ENCODE measurements at regions not wholly inside any gene's neighbourhood (a gene's known extent, or its start where the extent isn't known, plus 50 kb on each side); places are given as distances from the start of the nearest gene placed in this dataset.
A peak's percentile ranks its signal among the peaks of the same experiment; 100 is the strongest.

DNA sequence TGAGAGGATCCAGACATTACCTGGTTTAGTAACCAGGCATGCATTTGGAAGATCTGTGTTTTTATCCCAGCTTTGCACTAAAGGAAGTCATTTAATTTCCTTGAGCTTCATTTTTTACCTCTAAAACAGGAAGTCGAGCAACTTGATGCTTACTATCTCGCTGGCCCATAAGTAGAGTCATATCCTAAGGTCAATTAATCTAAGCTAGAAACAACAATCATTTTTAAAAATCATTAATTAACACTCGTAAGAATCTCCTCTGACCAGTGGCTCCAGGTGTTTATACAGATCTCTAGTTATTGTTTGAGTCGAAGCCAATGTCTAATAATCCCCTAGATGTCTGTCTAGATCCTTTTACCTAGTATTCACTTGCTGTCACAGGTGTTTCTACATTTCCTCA, 355.8 kb upstream of the DCN start:
- no peak for DNase-seq
- BruUV-seq (replicated peaks): no TSS peak
- H3K36me3 ChIP-seq (ENCODE audit: low read depth, low read length): no peaks in the 10 kb centered on the region
- no peaks in the 10 kb centered on the region for H3K79me2 ChIP-seq (ENCODE audit: low read length)
- H3K4me1 ChIP-seq (ENCODE audit: insufficient read depth, low read length): no peaks in the 10 kb centered on the region
- intact Hi-C loops (cut with micrococcal nuclease): no loop called here
- no peaks in the 10 kb centered on the region for H3F3A ChIP-seq (ENCODE audit: low read length, unreplicated experiment)
- TF ChIP-seq, protein P1, sequence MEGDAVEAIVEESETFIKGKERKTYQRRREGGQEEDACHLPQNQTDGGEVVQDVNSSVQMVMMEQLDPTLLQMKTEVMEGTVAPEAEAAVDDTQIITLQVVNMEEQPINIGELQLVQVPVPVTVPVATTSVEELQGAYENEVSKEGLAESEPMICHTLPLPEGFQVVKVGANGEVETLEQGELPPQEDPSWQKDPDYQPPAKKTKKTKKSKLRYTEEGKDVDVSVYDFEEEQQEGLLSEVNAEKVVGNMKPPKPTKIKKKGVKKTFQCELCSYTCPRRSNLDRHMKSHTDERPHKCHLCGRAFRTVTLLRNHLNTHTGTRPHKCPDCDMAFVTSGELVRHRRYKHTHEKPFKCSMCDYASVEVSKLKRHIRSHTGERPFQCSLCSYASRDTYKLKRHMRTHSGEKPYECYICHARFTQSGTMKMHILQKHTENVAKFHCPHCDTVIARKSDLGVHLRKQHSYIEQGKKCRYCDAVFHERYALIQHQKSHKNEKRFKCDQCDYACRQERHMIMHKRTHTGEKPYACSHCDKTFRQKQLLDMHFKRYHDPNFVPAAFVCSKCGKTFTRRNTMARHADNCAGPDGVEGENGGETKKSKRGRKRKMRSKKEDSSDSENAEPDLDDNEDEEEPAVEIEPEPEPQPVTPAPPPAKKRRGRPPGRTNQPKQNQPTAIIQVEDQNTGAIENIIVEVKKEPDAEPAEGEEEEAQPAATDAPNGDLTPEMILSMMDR (conservative IDR thresholded peaks at IDR 0.05; ENCODE audit: low read depth, low read length): no peak
- TF ChIP-seq EZH2 (IDR thresholded peaks at IDR 0.05; ENCODE audit: low read length, unreplicated experiment) (no peak), EZH2phosphoT487 (IDR thresholded peaks at IDR 0.05; ENCODE audit: borderline replicate concordance, low read length) (no peak)
- no peak overlapping the region for H3K9ac ChIP-seq (ENCODE audit: low read length)
- H3K27me3 ChIP-seq (ENCODE audit: low read length): no peaks in the 10 kb centered on the region
- no peak overlapping the region for H3K4me2 ChIP-seq (ENCODE audit: low read length)
- no peak overlapping the region for H3K4me3 ChIP-seq (ENCODE audit: low read length)
- H3K27ac ChIP-seq (ENCODE audit: low read length): no peak overlapping the region
- POLR2A ChIA-PET (ENCODE audit: unreplicated experiment): no interaction called here
- no peak for ATAC-seq
- no peaks in the 10 kb centered on the region for H4K20me1 ChIP-seq (ENCODE audit: low read length)
- CTCF ChIA-PET: no interaction called here
- no peak overlapping the region for H2AFZ ChIP-seq (ENCODE audit: low read length)
- H3K9me2 ChIP-seq (replicated peaks; ENCODE audit: low read length): no peaks in the 10 kb centered on the region
- H3K9me3 ChIP-seq (ENCODE audit: low read length): no peaks in the 10 kb centered on the region

DNA sequence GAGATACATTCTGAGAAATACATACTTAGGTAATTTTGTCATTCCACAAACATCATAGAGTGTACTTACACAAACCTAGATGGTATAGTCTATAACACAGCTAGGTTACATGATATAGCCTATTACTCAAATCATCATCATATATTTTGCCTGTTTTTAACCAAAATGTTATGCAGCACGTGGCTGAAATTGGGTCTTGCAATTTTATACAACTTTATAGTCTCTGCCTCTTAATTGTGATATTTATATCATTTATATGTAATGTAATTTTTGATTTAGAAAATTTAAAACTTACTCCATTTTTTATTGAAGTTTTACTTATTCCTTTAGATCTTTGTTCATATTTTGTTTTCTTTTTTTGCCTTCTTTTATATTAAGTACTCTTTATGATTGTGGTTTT, 350.7 kb upstream of the DCN start:
- ChIA-PET POLR2A (ENCODE audit: unreplicated experiment) (no interaction called here), CTCF (no interaction called here)
- TF ChIP-seq, protein P1 (conservative IDR thresholded peaks at IDR 0.05; ENCODE audit: low read depth, low read length): no peak
- no peak for TF ChIP-seq EZH2phosphoT487 (IDR thresholded peaks at IDR 0.05; ENCODE audit: borderline replicate concordance, low read length)
- no peak for TF ChIP-seq EZH2 (IDR thresholded peaks at IDR 0.05; ENCODE audit: low read length, unreplicated experiment)
- no TSS peak for BruUV-seq (replicated peaks)
- Histone ChIP-seq H3K4me3 (ENCODE audit: low read length) (no peak overlapping the region), H3K27me3 (ENCODE audit: low read length) (no peaks in the 10 kb centered on the region), H3K4me2 (ENCODE audit: low read length) (no peak overlapping the region), H3F3A (ENCODE audit: low read length, unreplicated experiment) (no peaks in the 10 kb centered on the region), H2AFZ (ENCODE audit: low read length) (no peak overlapping the region), H3K4me1 (ENCODE audit: insufficient read depth, low read length) (peaks cover 16% of the 10 kb centered on the region), H3K36me3 (ENCODE audit: low read depth, low read length) (no peaks in the 10 kb centered on the region), H4K20me1 (ENCODE audit: low read length) (no peaks in the 10 kb centered on the region), H3K27ac (ENCODE audit: low read length) (no peak overlapping the region), H3K79me2 (ENCODE audit: low read length) (no peaks in the 10 kb centered on the region), H3K9me2 (replicated peaks; ENCODE audit: low read length) (no peaks in the 10 kb centered on the region), H3K9me3 (ENCODE audit: low read length) (peaks cover 6% of the 10 kb centered on the region; the same call in 1 of the 2 replicates), H3K9ac (ENCODE audit: low read length) (no peak overlapping the region)
- no peak for ATAC-seq
- intact Hi-C loops (cut with micrococcal nuclease): no loop called here
- DNase-seq: no peak

DNA sequence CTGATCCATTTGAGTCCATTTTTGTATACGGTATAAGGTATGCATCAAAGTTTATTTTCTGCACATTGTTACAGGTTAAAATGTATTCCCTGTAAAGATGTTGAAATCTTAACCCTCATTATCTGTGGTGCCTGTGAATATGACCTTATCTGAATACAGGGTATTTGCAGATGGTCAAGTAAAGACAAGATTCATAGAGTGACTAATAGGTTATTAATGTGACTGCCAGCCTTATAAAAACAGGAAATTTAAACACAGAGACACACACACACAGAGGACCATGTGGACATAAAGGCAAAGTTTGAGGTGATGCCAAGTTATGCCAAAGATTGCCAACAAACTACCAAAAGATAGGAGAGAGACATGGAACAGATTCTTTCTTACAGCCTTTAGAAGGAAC, 347.2 kb upstream of the DCN start:
- TF ChIP-seq EZH2 (IDR thresholded peaks at IDR 0.05; ENCODE audit: low read length, unreplicated experiment) (no peak), EZH2phosphoT487 (IDR thresholded peaks at IDR 0.05; ENCODE audit: borderline replicate concordance, low read length) (no peak)
- TF ChIP-seq, protein P1 (conservative IDR thresholded peaks at IDR 0.05; ENCODE audit: low read depth, low read length): no peak
- no peaks in the 10 kb centered on the region for H3K79me2 ChIP-seq (ENCODE audit: low read length)
- peak overlapping the region; percentile 46 for H3K4me2 ChIP-seq (ENCODE audit: low read length)
- no TSS peak for BruUV-seq (replicated peaks)
- ChIA-PET CTCF (no interaction called here), POLR2A (ENCODE audit: unreplicated experiment) (no interaction called here)
- intact Hi-C loops (cut with micrococcal nuclease): loop anchor here (1.0 kb wide), 1 partner anchor 117 kb away; no protein-coding TSS in a partner anchor
- DNase-seq: peak; percentile 92
- peak; percentile 99 for ATAC-seq
- no peak overlapping the region for H3K9ac ChIP-seq (ENCODE audit: low read length)
- H3K4me1 ChIP-seq (ENCODE audit: insufficient read depth, low read length): peaks cover 16% of the 10 kb centered on the region
- H2AFZ ChIP-seq (ENCODE audit: low read length): no peak overlapping the region
- no peak overlapping the region for H3K4me3 ChIP-seq (ENCODE audit: low read length)
- H3K9me3 ChIP-seq (ENCODE audit: low read length): peaks cover 6% of the 10 kb centered on the region; the same call in 1 of the 2 replicates
- no peaks in the 10 kb centered on the region for H3K27me3 ChIP-seq (ENCODE audit: low read length)
- no peaks in the 10 kb centered on the region for H4K20me1 ChIP-seq (ENCODE audit: low read length)
- no peaks in the 10 kb centered on the region for H3K36me3 ChIP-seq (ENCODE audit: low read depth, low read length)
- no peaks in the 10 kb centered on the region for H3F3A ChIP-seq (ENCODE audit: low read length, unreplicated experiment)
- H3K9me2 ChIP-seq (replicated peaks; ENCODE audit: low read length): no peaks in the 10 kb centered on the region
- H3K27ac ChIP-seq (ENCODE audit: low read length): peak overlapping the region; percentile 45

All from PC-3 (cell line).